ENCODE measurements at regions not wholly inside any gene's neighbourhood (a gene's known extent, or its start where the extent isn't known, plus 50 kb on each side); places are given as distances from the start of the nearest gene placed in this dataset.
A peak's percentile ranks its signal among the peaks of the same experiment; 100 is the strongest.
"Not testable (repeated sequence)": the region's sequence is repeated elsewhere in the genome, so short reads cannot be mapped to it uniquely, and the experiment has no call there.

DNA sequence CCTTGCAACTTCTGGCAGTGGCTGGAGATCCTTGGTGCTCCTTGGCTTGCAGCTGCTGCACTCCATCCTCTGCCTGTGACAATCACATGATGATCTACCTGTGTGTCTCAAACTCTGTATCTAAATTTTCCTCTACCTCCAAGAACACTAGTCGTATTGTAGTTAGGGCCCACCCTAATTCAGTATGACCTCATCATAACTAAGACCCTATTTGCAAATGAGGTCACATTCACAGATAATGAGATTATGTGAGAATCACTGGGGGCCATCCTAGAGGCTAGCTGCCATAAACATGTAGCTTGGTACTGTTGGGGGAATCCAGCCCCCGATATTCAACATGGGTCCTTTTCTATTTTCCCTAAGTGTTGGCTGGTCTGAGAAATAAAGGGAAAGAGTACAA lies 183.0 kb upstream of the SMLR1 start:
- no CpG with 5 or more reads among the region's 2 CpGs for WGBS (ENCODE audit: extremely low coverage, insufficient coverage, low lambda C conversion rate)
- no peak overlapping the region for H3K9ac ChIP-seq (ENCODE audit: low read length)
- H3K36me3 ChIP-seq (ENCODE audit: control insufficient read depth, insufficient read depth, low read length): no peaks in the 10 kb centered on the region

DNA sequence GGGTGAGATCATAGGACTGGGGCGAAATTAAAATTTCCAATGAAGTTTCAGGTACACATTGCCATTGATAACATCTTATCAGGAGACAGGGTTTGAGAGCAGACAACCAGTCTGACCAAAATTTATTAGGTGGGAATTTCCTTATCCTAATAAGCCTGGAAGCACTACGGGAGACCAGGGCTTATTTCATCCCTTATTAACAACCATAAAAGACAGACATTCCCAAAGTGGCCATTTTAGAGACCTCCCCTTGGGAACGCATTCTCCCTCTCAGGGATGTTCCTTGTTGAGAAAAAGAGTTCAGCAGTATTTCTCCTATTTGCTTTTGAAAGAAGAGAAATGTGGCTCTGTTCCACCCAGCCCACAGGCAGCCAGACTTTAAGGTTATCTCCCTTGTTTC lies 182.4 kb upstream of the SMLR1 start:
- no CpG with 5 or more reads among the region's 3 CpGs for WGBS (ENCODE audit: extremely low coverage, insufficient coverage, low lambda C conversion rate)
- H3K4me2 ChIP-seq (ENCODE audit: low read length); H3K79me2 ChIP-seq (ENCODE audit: control insufficient read depth, insufficient read depth, low read length); H2BK120ac ChIP-seq (ENCODE audit: low read depth, low read length); H3K27me3 ChIP-seq (ENCODE audit: insufficient read depth, low read length, poor library complexity); H3K9ac ChIP-seq (ENCODE audit: low read length); H3K4me3 ChIP-seq (ENCODE audit: low read length); H3K4ac ChIP-seq (ENCODE audit: low read depth, low read length); H3K36me3 ChIP-seq (ENCODE audit: control insufficient read depth, insufficient read depth, low read length); H3K79me1 ChIP-seq (ENCODE audit: low read length); H3K23ac ChIP-seq (ENCODE audit: low read length); H4K5ac ChIP-seq (ENCODE audit: low read length); H2BK15ac ChIP-seq (replicated peaks; ENCODE audit: low read depth); H3K27ac ChIP-seq (ENCODE audit: low read depth, low read length); H3K4me1 ChIP-seq (ENCODE audit: control insufficient read depth, low read depth, low read length); H3K56ac ChIP-seq (ENCODE audit: low read length); H3K18ac ChIP-seq (ENCODE audit: low read length); H2BK5ac ChIP-seq (ENCODE audit: low read length); H4K8ac ChIP-seq (ENCODE audit: low read depth, low read length); H2AK5ac ChIP-seq (ENCODE audit: low read length): not testable (repeated sequence)
- DNase-seq: peak; percentile 22

More for the DNA sequence above, 183.0 kb upstream of the SMLR1 start:
- H3K79me2 ChIP-seq (ENCODE audit: control insufficient read depth, insufficient read depth, low read length): no peaks in the 10 kb centered on the region
- H3K4me1 ChIP-seq (ENCODE audit: control insufficient read depth, low read depth, low read length): no peaks in the 10 kb centered on the region
- no peak overlapping the region for H3K27ac ChIP-seq (ENCODE audit: low read depth, low read length)
- no peak overlapping the region for H4K5ac ChIP-seq (ENCODE audit: low read length)
- no peak overlapping the region for H3K56ac ChIP-seq (ENCODE audit: low read length)
- no peak overlapping the region for H3K23ac ChIP-seq (ENCODE audit: low read length)
- no peak overlapping the region for H3K4me2 ChIP-seq (ENCODE audit: low read length)
- DNase-seq: no peak
- H2AK5ac ChIP-seq (ENCODE audit: low read length): no peak overlapping the region
- H3K79me1 ChIP-seq (ENCODE audit: low read length): no peaks in the 10 kb centered on the region
- no peak overlapping the region for H2BK15ac ChIP-seq (replicated peaks; ENCODE audit: low read depth)
- H3K4ac ChIP-seq (ENCODE audit: low read depth, low read length): no peak overlapping the region
- H3K18ac ChIP-seq (ENCODE audit: low read length): no peak overlapping the region
- no peak overlapping the region for H2BK5ac ChIP-seq (ENCODE audit: low read length)
- no peaks in the 10 kb centered on the region for H3K27me3 ChIP-seq (ENCODE audit: insufficient read depth, low read length, poor library complexity)
- H3K4me3 ChIP-seq (ENCODE audit: low read length): no peak overlapping the region
- no peak overlapping the region for H2BK120ac ChIP-seq (ENCODE audit: low read depth, low read length)
- no peak overlapping the region for H4K8ac ChIP-seq (ENCODE audit: low read depth, low read length)

DNA sequence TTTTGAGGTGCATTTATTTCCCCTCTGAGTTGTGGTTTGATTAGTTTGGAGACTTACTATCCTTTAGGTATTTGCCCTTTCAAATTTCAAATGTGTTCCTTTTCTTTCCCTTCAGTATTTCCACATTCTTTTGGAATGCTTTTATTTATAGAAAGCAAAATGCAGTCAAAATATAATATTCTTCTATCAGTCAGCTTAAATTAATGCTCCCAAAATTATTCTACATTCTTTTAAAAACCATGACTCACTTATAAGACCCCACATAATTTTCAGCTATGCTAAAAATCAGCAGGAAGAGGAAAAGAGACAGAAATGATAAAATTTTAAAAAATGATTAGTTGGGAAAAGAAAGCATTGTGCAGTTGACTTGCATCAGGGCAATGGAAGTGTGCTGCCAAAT lies 180.0 kb upstream of the SMLR1 start:
- H3K79me2 ChIP-seq (ENCODE audit: control insufficient read depth, insufficient read depth, low read length): no peaks in the 10 kb centered on the region
- H3K4me1 ChIP-seq (ENCODE audit: control insufficient read depth, low read depth, low read length): no peaks in the 10 kb centered on the region
- H2BK120ac ChIP-seq (ENCODE audit: low read depth, low read length): no peak overlapping the region
- H3K23ac ChIP-seq (ENCODE audit: low read length): no peak overlapping the region
- no peak overlapping the region for H4K8ac ChIP-seq (ENCODE audit: low read depth, low read length)
- no peak overlapping the region for H3K18ac ChIP-seq (ENCODE audit: low read length)
- H3K36me3 ChIP-seq (ENCODE audit: control insufficient read depth, insufficient read depth, low read length): no peaks in the 10 kb centered on the region
- no peak overlapping the region for H3K4me3 ChIP-seq (ENCODE audit: low read length)
- no peak overlapping the region for H3K27ac ChIP-seq (ENCODE audit: low read depth, low read length)
- no peak overlapping the region for H2BK5ac ChIP-seq (ENCODE audit: low read length)
- H4K5ac ChIP-seq (ENCODE audit: low read length): no peak overlapping the region
- H2BK15ac ChIP-seq (replicated peaks; ENCODE audit: low read depth): no peak overlapping the region
- H3K4ac ChIP-seq (ENCODE audit: low read depth, low read length): no peak overlapping the region
- H3K79me1 ChIP-seq (ENCODE audit: low read length): no peaks in the 10 kb centered on the region
- no peak overlapping the region for H3K4me2 ChIP-seq (ENCODE audit: low read length)
- no peak overlapping the region for H2AK5ac ChIP-seq (ENCODE audit: low read length)
- no peaks in the 10 kb centered on the region for H3K27me3 ChIP-seq (ENCODE audit: insufficient read depth, low read length, poor library complexity)
- no peak overlapping the region for H3K9ac ChIP-seq (ENCODE audit: low read length)
- H3K56ac ChIP-seq (ENCODE audit: low read length): no peak overlapping the region
- no peak for DNase-seq

DNA sequence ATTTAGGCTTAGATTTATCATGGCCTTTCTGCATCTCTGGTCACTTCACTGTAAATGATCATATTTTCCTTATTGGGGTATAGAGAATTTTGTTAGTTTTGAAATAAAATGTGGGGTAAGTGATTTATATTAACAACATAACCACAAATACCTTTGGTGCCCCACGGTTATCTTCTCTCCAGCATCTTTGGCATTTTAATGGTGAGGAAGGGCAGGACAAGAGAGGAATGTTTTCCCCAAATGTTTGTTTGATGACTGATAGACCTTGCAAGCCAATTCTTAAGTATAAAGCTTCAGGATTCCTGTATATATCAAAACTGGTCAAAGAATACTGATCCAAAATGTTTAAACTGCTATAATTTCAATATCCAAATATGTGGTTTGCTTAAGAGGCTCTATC lies 171.6 kb upstream of the SMLR1 start:
- Histone ChIP-seq H3K79me1 (ENCODE audit: low read length) (no peaks in the 10 kb centered on the region), H3K4me2 (ENCODE audit: low read length) (no peak overlapping the region), H3K27me3 (ENCODE audit: insufficient read depth, low read length, poor library complexity) (no peaks in the 10 kb centered on the region), H3K36me3 (ENCODE audit: control insufficient read depth, insufficient read depth, low read length) (no peaks in the 10 kb centered on the region), H3K4me1 (ENCODE audit: control insufficient read depth, low read depth, low read length) (no peaks in the 10 kb centered on the region), H2BK120ac (ENCODE audit: low read depth, low read length) (no peak overlapping the region), H3K79me2 (ENCODE audit: control insufficient read depth, insufficient read depth, low read length) (no peaks in the 10 kb centered on the region), H3K56ac (ENCODE audit: low read length) (no peak overlapping the region), H3K9ac (ENCODE audit: low read length) (no peak overlapping the region), H2BK15ac (replicated peaks; ENCODE audit: low read depth) (no peak overlapping the region), H4K5ac (ENCODE audit: low read length) (no peak overlapping the region), H3K18ac (ENCODE audit: low read length) (no peak overlapping the region), H3K23ac (ENCODE audit: low read length) (no peak overlapping the region), H3K4ac (ENCODE audit: low read depth, low read length) (no peak overlapping the region), H4K8ac (ENCODE audit: low read depth, low read length) (no peak overlapping the region), H3K27ac (ENCODE audit: low read depth, low read length) (no peak overlapping the region), H3K4me3 (ENCODE audit: low read length) (no peak overlapping the region), H2AK5ac (ENCODE audit: low read length) (no peak overlapping the region), H2BK5ac (ENCODE audit: low read length) (no peak overlapping the region)
- DNase-seq: no peak
- no CpG with 5 or more reads among the region's 1 CpG for WGBS (ENCODE audit: extremely low coverage, insufficient coverage, low lambda C conversion rate)

DNA sequence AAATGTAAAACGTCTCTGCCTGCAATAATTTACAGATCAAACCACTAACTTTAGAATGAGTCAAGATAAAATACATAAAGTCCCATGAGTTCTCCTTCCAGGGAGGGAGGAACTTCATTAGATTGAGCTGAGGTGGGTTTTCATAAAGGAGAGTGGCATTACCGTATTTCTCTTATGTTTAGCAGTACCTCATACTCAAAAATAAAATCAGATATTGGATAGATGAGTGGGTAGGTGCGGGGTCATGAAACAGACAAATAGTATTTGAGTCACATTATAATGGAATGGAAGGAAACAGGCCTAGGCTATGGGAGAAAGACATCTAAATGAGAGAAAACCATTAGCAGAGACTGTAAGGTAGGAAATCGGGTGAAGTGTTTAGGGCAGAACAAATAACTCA lies 166.1 kb upstream of the SMLR1 start:
- H3K23ac ChIP-seq (ENCODE audit: low read length): no peak overlapping the region
- H3K36me3 ChIP-seq (ENCODE audit: control insufficient read depth, insufficient read depth, low read length): no peaks in the 10 kb centered on the region
- no peaks in the 10 kb centered on the region for H3K79me2 ChIP-seq (ENCODE audit: control insufficient read depth, insufficient read depth, low read length)
- no peak overlapping the region for H3K4me2 ChIP-seq (ENCODE audit: low read length)
- no peaks in the 10 kb centered on the region for H3K79me1 ChIP-seq (ENCODE audit: low read length)
- no peaks in the 10 kb centered on the region for H3K4me1 ChIP-seq (ENCODE audit: control insufficient read depth, low read depth, low read length)
- H3K18ac ChIP-seq (ENCODE audit: low read length): no peak overlapping the region
- no peak overlapping the region for H3K56ac ChIP-seq (ENCODE audit: low read length)
- H3K27ac ChIP-seq (ENCODE audit: low read depth, low read length): no peak overlapping the region
- no peaks in the 10 kb centered on the region for H3K27me3 ChIP-seq (ENCODE audit: insufficient read depth, low read length, poor library complexity)
- H3K4me3 ChIP-seq (ENCODE audit: low read length): no peak overlapping the region
- no peak overlapping the region for H4K5ac ChIP-seq (ENCODE audit: low read length)
- H2BK5ac ChIP-seq (ENCODE audit: low read length): no peak overlapping the region
- no peak overlapping the region for H4K8ac ChIP-seq (ENCODE audit: low read depth, low read length)
- no peak overlapping the region for H2BK120ac ChIP-seq (ENCODE audit: low read depth, low read length)
- H3K4ac ChIP-seq (ENCODE audit: low read depth, low read length): no peak overlapping the region
- no peak overlapping the region for H3K9ac ChIP-seq (ENCODE audit: low read length)
- no peak overlapping the region for H2BK15ac ChIP-seq (replicated peaks; ENCODE audit: low read depth)
- no peak for DNase-seq
- no peak overlapping the region for H2AK5ac ChIP-seq (ENCODE audit: low read length)
- WGBS (ENCODE audit: extremely low coverage, insufficient coverage, low lambda C conversion rate): no CpG with 5 or more reads among the region's 4 CpGs

DNA sequence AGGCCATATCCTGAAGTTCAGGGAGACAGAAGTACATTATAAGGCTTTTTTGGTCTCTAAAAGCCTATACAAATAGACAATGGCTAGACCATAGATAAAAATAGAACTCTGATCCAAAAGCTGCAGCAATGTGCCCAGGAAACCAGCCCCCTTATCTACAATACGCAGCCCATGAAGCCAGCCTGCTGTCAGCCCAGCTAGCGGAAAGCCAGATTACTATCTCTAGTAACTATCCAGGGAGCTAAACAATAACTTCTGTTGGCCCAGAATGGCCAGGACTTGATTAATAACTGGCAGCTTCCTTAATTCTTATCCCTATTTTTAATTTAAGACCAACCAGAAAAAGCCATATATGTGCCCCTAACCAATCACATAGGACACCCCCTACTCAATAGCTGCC lies 160.4 kb upstream of the SMLR1 start:
- no peak overlapping the region for H3K27ac ChIP-seq (ENCODE audit: low read depth, low read length)
- H3K79me1 ChIP-seq (ENCODE audit: low read length): no peaks in the 10 kb centered on the region
- no peak overlapping the region for H3K18ac ChIP-seq (ENCODE audit: low read length)
- no peak overlapping the region for H3K4me2 ChIP-seq (ENCODE audit: low read length)
- no peaks in the 10 kb centered on the region for H3K79me2 ChIP-seq (ENCODE audit: control insufficient read depth, insufficient read depth, low read length)
- WGBS (ENCODE audit: extremely low coverage, insufficient coverage, low lambda C conversion rate): no CpG with 5 or more reads among the region's 2 CpGs
- H3K27me3 ChIP-seq (ENCODE audit: insufficient read depth, low read length, poor library complexity): no peaks in the 10 kb centered on the region
- no peaks in the 10 kb centered on the region for H3K4me1 ChIP-seq (ENCODE audit: control insufficient read depth, low read depth, low read length)
- H2BK120ac ChIP-seq (ENCODE audit: low read depth, low read length): no peak overlapping the region
- H3K23ac ChIP-seq (ENCODE audit: low read length): no peak overlapping the region
- no peak overlapping the region for H3K56ac ChIP-seq (ENCODE audit: low read length)
- H2BK15ac ChIP-seq (replicated peaks; ENCODE audit: low read depth): no peak overlapping the region
- no peak overlapping the region for H2AK5ac ChIP-seq (ENCODE audit: low read length)
- H4K8ac ChIP-seq (ENCODE audit: low read depth, low read length): no peak overlapping the region
- H3K4me3 ChIP-seq (ENCODE audit: low read length): no peak overlapping the region
- H3K36me3 ChIP-seq (ENCODE audit: control insufficient read depth, insufficient read depth, low read length): no peaks in the 10 kb centered on the region
- no peak overlapping the region for H2BK5ac ChIP-seq (ENCODE audit: low read length)
- no peak for DNase-seq
- H3K4ac ChIP-seq (ENCODE audit: low read depth, low read length): no peak overlapping the region
- H4K5ac ChIP-seq (ENCODE audit: low read length): no peak overlapping the region
- H3K9ac ChIP-seq (ENCODE audit: low read length): no peak overlapping the region
